ENCODE measurements at regions not wholly inside any gene's neighbourhood (a gene's known extent, or its start where the extent isn't known, plus 50 kb on each side); places are given as distances from the start of the nearest gene placed in this dataset.

- H3K4me2 ChIP-seq (ENCODE audit: insufficient read depth, insufficient read length, low read length): no peak overlapping the region
Measured at GRCh38 chr2:146246002-146246735, 1598.7 kb upstream of the ACVR2A start.

More at GRCh38 chr2:146246002-146246735, 1598.7 kb upstream of the ACVR2A start:
- Mint-ChIP-seq H3K4me3 (no peak overlapping the region), H3K9me3 (no peaks in the 10 kb centered on the region), H3K4me1 (peaks cover 10 to 15% of the 10 kb centered on the region in 2 experiments), H3K27me3 (ENCODE audit: low read depth) (no peaks in the 10 kb centered on the region), H3K36me3 (ENCODE audit: insufficient read depth in 1 of 3, low read depth in 3 of 3) (no peaks in the 10 kb centered on the region), H3K27ac (peak overlapping the region in 2 of 3 experiments; percentile 13 to 17; a peak in 2 of 7 replicates)
- H4K8ac ChIP-seq (replicated peaks; ENCODE audit: insufficient read length, low read depth, low read length): no peak overlapping the region
- no peak for TF ChIP-seq CTCF (conservative IDR thresholded peaks at IDR 0.05)
- no peak overlapping the region for H4K91ac ChIP-seq (ENCODE audit: insufficient read length, low read depth, low read length)
- H3K23ac ChIP-seq (ENCODE audit: insufficient read length, low read depth, low read length): no peak overlapping the region
- no peak overlapping the region for H3K56ac ChIP-seq (ENCODE audit: insufficient read length, low read depth, low read length)
- H2BK5ac ChIP-seq (ENCODE audit: insufficient read length, low read length): no peak overlapping the region
- H3K27ac ChIP-seq (ENCODE audit: insufficient read length, low read depth, low read length): no peak overlapping the region
- H3K4ac ChIP-seq (ENCODE audit: low read depth, low read length): no peak overlapping the region
- no peak overlapping the region for H4K5ac ChIP-seq (ENCODE audit: insufficient read length, low read depth, low read length)
- H3K18ac ChIP-seq (ENCODE audit: insufficient read length, low read depth, low read length): no peak overlapping the region
- H3K4me1 ChIP-seq (ENCODE audit: insufficient read depth, low read length): peaks cover 4% of the 10 kb centered on the region; the same call in 1 of the 2 replicates
- H3K27me3 ChIP-seq (ENCODE audit: insufficient read depth, low read length): no peaks in the 10 kb centered on the region
- no peaks in the 10 kb centered on the region for H4K20me1 ChIP-seq (ENCODE audit: control insufficient read depth, insufficient read depth, insufficient read length)
- H3K23me2 ChIP-seq (ENCODE audit: insufficient read length, low read depth, low read length, poor library complexity, severe bottlenecking): no peaks in the 10 kb centered on the region
- no peak overlapping the region for H3T11ph ChIP-seq (ENCODE audit: low read length)
- no peak overlapping the region for H2BK120ac ChIP-seq (ENCODE audit: low read depth, low read length, poor library complexity, severe bottlenecking)
- H2AK5ac ChIP-seq (ENCODE audit: insufficient read length, low read length): no peak overlapping the region
- no CpG with 5 or more reads among the region's 3 CpGs for WGBS (ENCODE audit: extremely low coverage, insufficient read length, low lambda C conversion rate)
- H2BK12ac ChIP-seq (ENCODE audit: insufficient read length, low read depth, low read length): no peak overlapping the region
- no peaks in the 10 kb centered on the region for H3K9me3 ChIP-seq (ENCODE audit: control insufficient read depth, low read depth, low read length)
- H2BK15ac ChIP-seq (ENCODE audit: low read depth, low read length): no peak overlapping the region
- H3K79me2 ChIP-seq (ENCODE audit: insufficient read depth, low read length): 0 out of 2 replicates have a peak, but pooled peaks cover 1% of the 10 kb centered on the region
- H2AFZ ChIP-seq (ENCODE audit: low read length): no peak overlapping the region
- no peak for DNase-seq
- H3K79me1 ChIP-seq (ENCODE audit: insufficient read depth, low read depth, low read length, poor library complexity, severe bottlenecking): no peaks in the 10 kb centered on the region
- H3K9ac ChIP-seq (ENCODE audit: extremely low read depth, insufficient read length, low read length): no peak overlapping the region
- H3K14ac ChIP-seq (ENCODE audit: insufficient read depth, low read length): no peak overlapping the region
- H2BK20ac ChIP-seq (ENCODE audit: low read depth, low read length, poor library complexity, severe bottlenecking): no peak overlapping the region
